Right kidney (tissue), 1 donor: ENCODE measurements at regions not wholly inside any gene's neighbourhood (a gene's known extent, or its start where the extent isn't known, plus 50 kb on each side); places are given as distances from the start of the nearest gene placed in this dataset.

ENCODE experiments used
- DNase-seq: peaks from one replicate; pipeline ENCODE4 v3.0.0-alpha.2; 2016

- DNase-seq, result no peak
These were observed 389.1 kb downstream of the PBX1 start for GRCh38 chr1:164948101-164948500.

- no peak for DNase-seq
These were observed 378.3 kb downstream of the PBX1 start for GRCh38 chr1:164937291-164937690.

- DNase-seq, result no peak
These were observed 373.6 kb downstream of the PBX1 start for GRCh38 chr1:164932580-164932979.

GRCh38 chr1:164930833-164931232, 371.8 kb downstream of the PBX1 start:
- DNase-seq, result no peak

GRCh38 chr1:164930241-164930640, 371.3 kb downstream of the PBX1 start:
- DNase-seq, result no peak

- no peak for DNase-seq
These were observed 369.3 kb downstream of the PBX1 start for GRCh38 chr1:164928232-164928812.

DNA sequence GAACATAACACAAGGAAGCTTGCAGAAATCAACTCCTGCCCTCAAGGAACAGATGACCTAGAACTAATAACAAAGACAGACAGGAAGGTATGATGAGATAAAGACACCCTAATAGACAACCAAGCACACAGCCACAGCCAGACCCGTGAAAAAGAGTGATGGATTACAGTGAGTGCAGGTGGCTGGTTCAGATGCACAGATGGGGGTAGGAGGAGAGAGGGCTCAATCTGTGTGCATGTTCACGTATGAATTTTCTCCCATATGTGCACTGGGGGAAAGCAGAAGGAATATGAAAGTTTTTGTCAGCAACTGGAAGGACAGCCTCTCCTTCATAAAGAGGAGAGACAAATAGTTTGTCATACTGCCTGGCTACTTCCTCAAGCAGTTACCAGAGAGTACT, 367.1 kb downstream of the PBX1 start:
- no peak for DNase-seq

GRCh38 chr1:164922585-164922984, 363.6 kb downstream of the PBX1 start:
- DNase-seq, result no peak

- DNase-seq, result no peak
These were observed 362.5 kb downstream of the PBX1 start for GRCh38 chr1:164921493-164921892.

DNA sequence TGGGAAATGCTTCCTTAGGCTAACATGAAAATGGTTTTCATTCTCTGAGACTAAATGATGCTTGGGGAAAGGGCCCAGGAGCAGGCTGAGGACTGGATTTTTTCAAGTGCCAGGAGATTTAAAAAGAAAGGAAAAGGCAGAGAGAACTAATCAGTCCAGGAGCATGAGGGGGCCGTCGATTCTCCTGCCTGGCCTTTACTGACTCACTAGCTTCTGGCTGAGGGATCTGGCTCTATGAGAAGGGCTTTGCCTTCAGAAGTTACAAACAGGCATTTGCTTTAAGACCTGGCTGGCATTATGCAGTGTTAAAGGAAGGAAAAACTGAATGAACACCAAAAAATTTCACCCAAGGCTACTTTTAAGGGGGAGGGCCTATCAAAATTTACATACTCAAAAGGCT, 359.2 kb downstream of the PBX1 start:
- no peak for DNase-seq

DNA sequence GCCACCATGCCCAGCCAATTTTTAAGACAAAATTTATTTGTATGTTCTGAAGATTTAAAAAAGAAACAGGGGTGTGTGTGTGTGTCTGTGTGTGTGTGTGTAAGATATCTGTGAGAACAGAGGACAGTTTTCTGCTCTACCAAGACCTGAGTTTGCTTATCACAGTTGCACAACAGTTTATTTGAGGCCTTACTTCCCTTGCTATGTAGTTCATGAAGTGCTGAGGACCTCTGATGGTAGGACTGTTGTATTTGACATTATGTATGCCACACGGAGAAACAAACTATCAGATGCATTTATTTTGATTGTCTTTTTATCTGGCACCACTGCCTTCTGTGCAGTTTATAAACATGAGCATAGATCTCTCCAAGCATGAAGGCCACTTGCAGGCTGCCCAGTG, 355.2 kb downstream of the PBX1 start:
- no peak for DNase-seq

DNA sequence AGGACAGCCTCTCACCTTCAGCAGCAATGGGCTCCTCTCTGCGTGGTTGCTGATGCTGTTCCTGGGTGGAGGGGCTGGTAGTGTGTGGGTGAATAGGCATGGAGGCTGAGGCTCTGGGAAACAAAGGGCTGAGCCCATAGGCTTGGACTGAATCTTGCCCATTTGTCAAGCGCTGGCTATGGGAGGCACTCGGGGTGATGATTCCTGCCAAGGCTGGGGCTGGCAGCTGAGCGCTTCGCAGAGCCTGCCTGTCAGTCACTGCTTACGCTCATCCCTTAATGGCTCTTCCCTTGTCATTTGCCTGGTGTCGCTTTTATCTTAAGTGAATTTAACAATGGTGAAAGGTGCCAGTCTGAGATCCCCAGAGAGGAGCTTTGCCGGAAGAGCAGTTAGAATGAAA, 353.3 kb downstream of the PBX1 start:
- DNase-seq, result no peak

DNA sequence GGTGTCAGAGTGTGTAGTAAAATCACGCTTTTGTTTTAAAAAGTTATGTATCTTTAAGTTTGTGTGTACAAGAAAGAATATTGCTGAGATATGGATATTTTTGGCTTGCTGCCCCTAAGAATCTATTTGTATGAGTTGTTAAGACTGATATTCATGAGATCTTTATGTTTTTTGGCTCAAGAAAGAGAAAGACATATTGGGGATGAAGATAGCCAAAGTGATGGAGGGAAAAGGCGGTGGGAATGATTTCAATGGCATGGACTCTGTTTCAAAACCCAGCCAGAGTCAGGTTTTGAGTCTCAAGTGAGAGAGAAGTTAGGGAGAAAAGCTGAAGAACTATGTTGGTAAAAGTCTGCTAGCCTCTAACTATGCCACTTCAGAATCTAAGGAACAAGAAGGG, 351.7 kb downstream of the PBX1 start:
- no peak for DNase-seq

DNA sequence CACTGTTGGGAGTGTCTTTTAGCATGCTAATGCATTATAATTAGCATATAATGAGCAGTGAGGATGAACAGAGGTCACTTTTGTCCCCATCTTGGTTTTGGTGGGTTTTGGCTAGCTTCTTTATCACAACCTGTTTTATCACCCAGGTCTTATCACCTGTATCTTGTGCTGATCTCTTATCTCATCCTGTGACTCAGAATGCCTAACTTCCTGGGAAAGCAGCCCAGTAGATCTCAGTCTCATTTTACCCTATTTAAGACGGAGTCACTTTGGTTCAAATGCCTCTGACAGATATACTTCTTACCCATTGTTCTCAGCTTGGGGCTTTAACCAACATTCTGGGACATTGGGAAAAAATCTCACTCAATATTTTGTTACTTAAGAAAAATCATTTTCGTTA, 348.7 kb downstream of the PBX1 start:
- no peak for DNase-seq

GRCh38 chr1:164905869-164906268, 346.9 kb downstream of the PBX1 start:
- no peak for DNase-seq

DNA sequence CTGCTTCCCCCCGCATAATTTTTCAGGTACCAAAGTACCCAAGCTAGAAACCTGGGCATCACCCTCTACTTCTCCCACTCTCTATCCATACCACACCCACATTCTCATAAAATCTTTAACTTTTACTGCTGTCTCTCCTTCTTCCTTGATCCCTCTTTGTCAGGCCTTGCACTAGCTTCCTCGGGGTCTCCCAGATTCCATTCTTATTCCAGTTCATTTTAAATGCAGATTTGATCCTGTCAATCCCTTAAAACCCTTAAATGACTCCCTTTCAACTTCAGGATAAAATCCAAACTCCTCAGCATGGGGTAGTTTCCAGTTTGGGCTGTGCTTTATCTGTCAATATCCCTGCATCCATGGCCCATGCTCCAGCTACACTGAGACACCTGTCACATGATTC, 343.5 kb downstream of the PBX1 start:
- DNase-seq, result no peak
